Ovary (tissue), 3 donors: ENCODE measurements at regions not wholly inside any gene's neighbourhood (a gene's known extent, or its start where the extent isn't known, plus 50 kb on each side); places are given as distances from the start of the nearest gene placed in this dataset.

Source experiments
- EP300 ChIP-seq: sonication (generic); formaldehyde crosslinking; IDR thresholded peaks from one replicate; pipeline ENCODE4 v1.6.1; 2017; ENCODE audit warnings: antibody characterized with exemption
- POLR2A ChIP-seq: fragments of 450-650 bp; IDR thresholded peaks from one replicate; pipeline ENCODE4 v1.6.1; 2017; ENCODE audit warnings: antibody characterized with exemption, mild to moderate bottlenecking, moderate library complexity
- TF ChIP-seq, protein P1 (sequence below), 3 donors: fragments of 450-650 bp in 2 of 3; fragments of 200-600 bp in 1 of 3; IDR thresholded peaks; one replicate each; pipeline versions ENCODE4 v1.5.1 to v1.8.0; 2016 to 2022; ENCODE audit warnings: antibody characterized with exemption in 3 of 3, mild to moderate bottlenecking in 1 of 3
- donor health status: DM: no; HTN: no; CAD: no.

DNA sequence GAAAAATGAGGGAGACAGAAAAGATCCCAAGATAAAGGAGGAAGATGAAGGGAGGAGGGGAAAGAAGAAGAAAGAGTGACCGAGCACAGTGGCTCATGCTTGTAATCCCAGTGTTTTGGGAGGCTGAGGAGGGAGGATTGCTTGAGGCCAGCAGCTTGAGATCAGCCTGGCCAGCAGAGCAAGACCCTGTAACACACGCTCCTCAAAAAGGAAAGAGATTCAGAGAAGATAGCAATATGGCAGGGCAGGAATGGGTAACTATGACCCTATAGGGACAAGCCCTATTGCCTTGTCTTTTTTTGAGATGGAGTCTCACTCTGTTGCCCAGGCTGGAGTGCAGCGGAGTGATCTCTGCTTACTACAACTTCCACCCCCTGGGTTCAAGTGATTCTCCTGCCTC is 116.9 kb upstream of the MAP1LC3B2 start:
- TF ChIP-seq, protein P1, sequence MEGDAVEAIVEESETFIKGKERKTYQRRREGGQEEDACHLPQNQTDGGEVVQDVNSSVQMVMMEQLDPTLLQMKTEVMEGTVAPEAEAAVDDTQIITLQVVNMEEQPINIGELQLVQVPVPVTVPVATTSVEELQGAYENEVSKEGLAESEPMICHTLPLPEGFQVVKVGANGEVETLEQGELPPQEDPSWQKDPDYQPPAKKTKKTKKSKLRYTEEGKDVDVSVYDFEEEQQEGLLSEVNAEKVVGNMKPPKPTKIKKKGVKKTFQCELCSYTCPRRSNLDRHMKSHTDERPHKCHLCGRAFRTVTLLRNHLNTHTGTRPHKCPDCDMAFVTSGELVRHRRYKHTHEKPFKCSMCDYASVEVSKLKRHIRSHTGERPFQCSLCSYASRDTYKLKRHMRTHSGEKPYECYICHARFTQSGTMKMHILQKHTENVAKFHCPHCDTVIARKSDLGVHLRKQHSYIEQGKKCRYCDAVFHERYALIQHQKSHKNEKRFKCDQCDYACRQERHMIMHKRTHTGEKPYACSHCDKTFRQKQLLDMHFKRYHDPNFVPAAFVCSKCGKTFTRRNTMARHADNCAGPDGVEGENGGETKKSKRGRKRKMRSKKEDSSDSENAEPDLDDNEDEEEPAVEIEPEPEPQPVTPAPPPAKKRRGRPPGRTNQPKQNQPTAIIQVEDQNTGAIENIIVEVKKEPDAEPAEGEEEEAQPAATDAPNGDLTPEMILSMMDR (IDR thresholded peaks at IDR 0.05) = no peak
- TF ChIP-seq POLR2A (no peak), EP300 (no peak)
